Activated B cell treated with CpG ODN at 0.5 μM for 24 hours (primary cell): ENCODE measurements at regions not wholly inside any gene's neighbourhood (a gene's known extent, or its start where the extent isn't known, plus 50 kb on each side); places are given as distances from the start of the nearest gene placed in this dataset.

Experiments
- ATAC-seq: fragments of 200-7000 bp; cut with Tn5 transposase; one replicate; pipeline ENCODE4 v1.10.0; 2021; ENCODE audit warnings: low read depth, mild to moderate bottlenecking, moderate library complexity
- CTCF ChIA-PET: fragments of 350-600 bp; sonication (Branson Sonifier 250); formaldehyde crosslinking; loops from one replicate; lab custom pipeline; 2021; ENCODE audit warnings: antibody characterized with exemption; lab: Charles Lee
- POLR2A ChIA-PET: fragments of 350-600 bp; sonication (Branson Sonifier 250); formaldehyde crosslinking; loops from one replicate; lab custom pipeline; 2021; ENCODE audit warnings: antibody characterized with exemption; lab: Charles Lee
- DNase-seq: peaks from one replicate; pipeline ENCODE4 v3.0.0; 2022
- H3K27ac Mint-ChIP-seq: one replicate; pipeline ENCODE4 v1.8.0; 2020; ENCODE audit warnings: mixed read lengths
- H3K27me3 Mint-ChIP-seq: one replicate; pipeline ENCODE4 v1.8.0; 2021; ENCODE audit warnings: mixed read lengths
- H3K36me3 Mint-ChIP-seq: one replicate; pipeline ENCODE4 v1.8.0; 2021; ENCODE audit warnings: low read depth, mixed read lengths
- H3K4me1 Mint-ChIP-seq: one replicate; pipeline ENCODE4 v1.8.0; 2021; ENCODE audit warnings: mixed read lengths
- H3K4me3 Mint-ChIP-seq: one replicate; pipeline ENCODE4 v1.8.0; 2020; ENCODE audit warnings: mild to moderate bottlenecking, mixed read lengths
- H3K9me3 Mint-ChIP-seq: one replicate; pipeline ENCODE4 v1.8.0; 2020; ENCODE audit warnings: mixed read lengths
- intact Hi-C: fragments of 100-400 bp; cut with micrococcal nuclease; formaldehyde crosslinking; loops from one replicate; pipeline ENCODE4 v1.15.1; 2024
- TF ChIP-seq, protein P1 (sequence below): fragments of 200-600 bp; IDR thresholded peaks from one replicate; pipeline ENCODE4 v1.8.0; 2022; ENCODE audit warnings: antibody characterized with exemption, mild to moderate bottlenecking

DNA sequence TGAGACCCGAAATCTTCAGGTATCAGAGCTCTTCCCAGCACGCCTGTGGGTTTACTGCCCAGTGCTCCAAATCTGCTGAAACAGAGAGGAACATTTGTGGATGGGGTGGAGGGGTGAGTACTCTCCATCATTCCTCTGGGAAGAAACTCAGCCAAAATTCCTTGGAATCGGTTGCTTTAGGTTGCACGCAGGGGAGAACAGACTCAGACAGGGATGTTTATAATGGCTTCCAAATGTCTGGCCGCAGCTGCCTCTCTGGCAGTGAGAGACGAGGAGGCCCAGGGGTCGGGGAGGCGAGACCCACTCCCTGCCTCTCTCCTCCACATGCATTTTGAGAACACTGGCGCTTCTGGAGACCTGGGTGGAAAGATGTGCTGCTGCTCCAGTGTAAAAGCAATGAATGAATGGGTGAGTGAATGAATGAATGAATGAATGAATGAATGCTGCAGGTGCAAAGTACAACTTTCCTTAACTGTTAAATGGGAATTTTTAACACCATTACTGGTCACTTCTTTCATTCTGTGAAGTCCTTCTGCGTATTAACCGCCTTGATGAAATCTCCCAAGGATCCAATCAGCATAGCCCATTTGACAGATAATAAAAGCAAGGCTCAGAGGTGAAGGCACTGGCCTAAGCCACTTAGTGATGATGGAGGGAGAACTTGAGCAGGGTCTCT is 437.4 kb downstream of the MIAT start:
- Mint-ChIP-seq H3K36me3 (no peaks in the 10 kb centered on the region), H3K9me3 (no peaks in the 10 kb centered on the region), H3K27me3 (peaks cover 3% of the 10 kb centered on the region), H3K4me3 (no peak overlapping the region), H3K4me1 (no peaks in the 10 kb centered on the region), H3K27ac (no peak overlapping the region)
- ATAC-seq (no peak), DNase-seq (no peak)
- intact Hi-C loops, result no loop called here
- POLR2A ChIA-PET, result no interaction called here
- TF ChIP-seq, protein P1, sequence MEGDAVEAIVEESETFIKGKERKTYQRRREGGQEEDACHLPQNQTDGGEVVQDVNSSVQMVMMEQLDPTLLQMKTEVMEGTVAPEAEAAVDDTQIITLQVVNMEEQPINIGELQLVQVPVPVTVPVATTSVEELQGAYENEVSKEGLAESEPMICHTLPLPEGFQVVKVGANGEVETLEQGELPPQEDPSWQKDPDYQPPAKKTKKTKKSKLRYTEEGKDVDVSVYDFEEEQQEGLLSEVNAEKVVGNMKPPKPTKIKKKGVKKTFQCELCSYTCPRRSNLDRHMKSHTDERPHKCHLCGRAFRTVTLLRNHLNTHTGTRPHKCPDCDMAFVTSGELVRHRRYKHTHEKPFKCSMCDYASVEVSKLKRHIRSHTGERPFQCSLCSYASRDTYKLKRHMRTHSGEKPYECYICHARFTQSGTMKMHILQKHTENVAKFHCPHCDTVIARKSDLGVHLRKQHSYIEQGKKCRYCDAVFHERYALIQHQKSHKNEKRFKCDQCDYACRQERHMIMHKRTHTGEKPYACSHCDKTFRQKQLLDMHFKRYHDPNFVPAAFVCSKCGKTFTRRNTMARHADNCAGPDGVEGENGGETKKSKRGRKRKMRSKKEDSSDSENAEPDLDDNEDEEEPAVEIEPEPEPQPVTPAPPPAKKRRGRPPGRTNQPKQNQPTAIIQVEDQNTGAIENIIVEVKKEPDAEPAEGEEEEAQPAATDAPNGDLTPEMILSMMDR, result no peak
- CTCF ChIA-PET, result no interaction called here

- no peaks in the 10 kb centered on the region for H3K4me1 Mint-ChIP-seq
- no peak for ATAC-seq
- TF ChIP-seq, protein P1, result no peak
- no peak overlapping the region for H3K4me3 Mint-ChIP-seq
- POLR2A ChIA-PET, result no interaction called here
- DNase-seq, result no peak
- H3K9me3 Mint-ChIP-seq, result no peaks in the 10 kb centered on the region
- CTCF ChIA-PET, result no interaction called here
- H3K27ac Mint-ChIP-seq, result no peak overlapping the region
- H3K36me3 Mint-ChIP-seq, result no peaks in the 10 kb centered on the region
- intact Hi-C loops, result no loop called here
- peaks cover 25% of the 10 kb centered on the region for H3K27me3 Mint-ChIP-seq
Observed at GRCh38 chr22:27097506-27097905, 440.1 kb downstream of the MIAT start.

DNA sequence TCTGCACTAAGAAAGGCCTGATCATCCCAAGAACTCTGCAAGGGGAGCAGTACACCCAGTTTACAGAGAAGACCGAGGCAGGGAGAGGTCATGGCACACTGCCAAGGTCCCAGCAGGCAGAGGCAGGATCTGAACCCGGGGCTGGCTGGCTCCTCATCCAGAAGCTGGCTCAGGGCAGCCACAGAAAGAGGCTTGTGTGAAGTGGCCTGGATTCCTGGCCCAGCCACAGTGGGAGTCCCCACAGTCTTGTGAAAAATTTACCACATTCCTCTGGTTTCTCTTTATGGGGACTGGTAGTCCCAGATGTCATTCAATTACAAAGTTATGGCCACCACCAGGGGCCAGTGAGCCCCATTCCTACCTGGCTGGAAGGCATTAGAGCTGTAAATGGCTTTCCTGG is 440.5 kb downstream of the MIAT start:
- Mint-ChIP-seq H3K9me3 (no peaks in the 10 kb centered on the region), H3K4me1 (no peaks in the 10 kb centered on the region), H3K4me3 (no peak overlapping the region), H3K27me3 (peaks cover 29% of the 10 kb centered on the region), H3K27ac (no peak overlapping the region), H3K36me3 (no peaks in the 10 kb centered on the region)
- no peak for DNase-seq
- TF ChIP-seq, protein P1, result no peak
- POLR2A ChIA-PET, result no interaction called here
- CTCF ChIA-PET, result no interaction called here
- ATAC-seq, result no peak
- intact Hi-C loops, result no loop called here

- ATAC-seq (no peak), DNase-seq (no peak)
- Mint-ChIP-seq H3K4me3 (no peak overlapping the region), H3K4me1 (no peaks in the 10 kb centered on the region), H3K36me3 (no peaks in the 10 kb centered on the region), H3K9me3 (no peaks in the 10 kb centered on the region), H3K27me3 (peaks cover 29% of the 10 kb centered on the region), H3K27ac (no peak overlapping the region)
- ChIA-PET POLR2A (no interaction called here), CTCF (no interaction called here)
- intact Hi-C loops, result no loop called here
- TF ChIP-seq, protein P1, result no peak
Observed at GRCh38 chr22:27099946-27100722, 442.7 kb downstream of the MIAT start.

- ATAC-seq, result no peak
- Mint-ChIP-seq H3K27me3 (peaks cover 29% of the 10 kb centered on the region), H3K36me3 (no peaks in the 10 kb centered on the region), H3K9me3 (no peaks in the 10 kb centered on the region), H3K27ac (no peak overlapping the region), H3K4me3 (no peak overlapping the region), H3K4me1 (no peaks in the 10 kb centered on the region)
- intact Hi-C loops, result no loop called here
- TF ChIP-seq, protein P1, result no peak
- POLR2A ChIA-PET, result no interaction called here
- CTCF ChIA-PET, result no interaction called here
- no peak for DNase-seq
Observed at GRCh38 chr22:27100789-27101188, 443.4 kb downstream of the MIAT start.
